HPDE6-E6E7 (cell line): ENCODE measurements at regions not wholly inside any gene's neighbourhood (a gene's known extent, or its start where the extent isn't known, plus 50 kb on each side); places are given as distances from the start of the nearest gene placed in this dataset.

Source experiments
- DNase-seq: peaks from one replicate; pipeline ENCODE4 v3.0.0; 2011; ENCODE audit warnings: missing footprints; ENCODE audit errors: extremely low spot score

DNA sequence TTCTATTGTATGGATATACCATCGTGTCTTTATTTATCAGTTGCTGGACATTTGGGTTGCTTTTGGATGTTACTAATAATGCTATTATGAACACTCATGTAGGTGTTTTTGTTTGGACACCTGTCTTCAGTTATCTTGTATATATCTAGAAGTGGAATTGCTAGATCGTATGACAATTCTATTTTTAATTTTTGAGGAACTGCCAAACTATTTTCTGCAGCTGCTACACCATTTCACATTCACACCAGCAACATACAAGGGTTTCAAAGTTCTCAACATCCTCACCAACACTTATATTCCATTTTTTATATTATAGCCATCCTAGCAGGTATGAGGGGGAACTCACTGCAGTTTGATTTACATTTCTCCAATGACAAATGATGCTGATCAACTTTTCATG lies 324.6 kb downstream of the CAAP1 start:
- DNase-seq = no peak

GRCh38 chr9:26566141-26566540 lies 326.5 kb downstream of the CAAP1 start:
- DNase-seq = no peak

- no peak for DNase-seq
These were observed 327.5 kb downstream of the CAAP1 start for GRCh38 chr9:26565118-26565517.

- DNase-seq = no peak
These were observed 330.3 kb downstream of the CAAP1 start for GRCh38 chr9:26562338-26562737.

DNA sequence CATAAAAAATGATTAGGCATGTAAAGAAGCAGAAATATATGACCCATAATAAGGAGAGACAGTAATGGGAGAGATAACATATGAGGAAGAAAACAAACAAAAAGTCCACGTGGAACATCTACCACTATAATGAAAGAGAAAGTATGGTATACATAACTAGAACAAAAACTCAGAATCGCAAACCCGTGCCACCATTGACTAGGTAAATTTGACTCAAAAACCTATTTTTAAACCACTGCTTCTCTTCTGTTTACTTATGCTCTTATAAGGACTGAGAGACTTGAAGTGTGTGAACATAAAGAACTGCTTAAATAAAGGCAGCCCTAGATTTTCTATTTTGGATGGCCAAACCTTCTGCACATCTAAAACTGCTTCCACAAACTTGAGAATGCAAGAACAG lies 330.7 kb downstream of the CAAP1 start:
- no peak for DNase-seq

DNA sequence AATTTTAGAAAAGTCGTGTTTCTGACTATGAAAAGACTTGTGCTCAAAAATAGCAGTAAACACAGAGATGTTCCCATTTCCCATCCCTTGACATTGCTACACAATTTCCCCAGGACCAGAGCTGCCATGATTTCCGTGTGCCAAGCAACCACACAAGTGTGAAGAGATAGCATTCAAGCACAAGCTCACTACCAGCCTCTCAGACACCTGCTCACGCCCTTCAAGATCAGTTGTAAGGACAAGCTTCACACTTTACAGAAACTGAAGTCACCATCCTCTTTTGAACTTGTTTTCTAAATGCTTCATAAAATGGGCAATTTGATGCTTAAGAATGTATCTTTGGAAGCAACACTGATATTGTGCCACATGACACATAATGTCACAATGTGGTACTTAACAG lies 333.1 kb downstream of the CAAP1 start:
- no peak for DNase-seq

DNA sequence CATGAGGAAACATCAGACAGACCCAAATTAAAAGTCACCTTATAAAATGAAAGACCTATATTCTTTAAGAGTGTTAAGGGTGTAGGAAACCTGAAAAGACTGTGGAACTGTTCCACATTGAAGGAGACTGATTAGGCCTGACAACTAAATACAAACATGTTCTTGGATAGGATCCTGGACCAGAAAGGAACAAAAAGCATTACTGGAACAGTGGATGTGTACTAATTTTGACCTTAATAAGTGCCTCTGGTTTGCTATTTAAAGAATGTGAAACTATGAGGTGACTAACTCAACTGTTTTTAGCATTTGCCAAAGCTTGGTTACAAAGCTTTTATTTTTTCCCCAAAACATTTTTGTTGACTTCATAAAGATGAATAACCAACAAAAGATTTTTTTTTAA lies 340.6 kb downstream of the CAAP1 start:
- DNase-seq = no peak

DNA sequence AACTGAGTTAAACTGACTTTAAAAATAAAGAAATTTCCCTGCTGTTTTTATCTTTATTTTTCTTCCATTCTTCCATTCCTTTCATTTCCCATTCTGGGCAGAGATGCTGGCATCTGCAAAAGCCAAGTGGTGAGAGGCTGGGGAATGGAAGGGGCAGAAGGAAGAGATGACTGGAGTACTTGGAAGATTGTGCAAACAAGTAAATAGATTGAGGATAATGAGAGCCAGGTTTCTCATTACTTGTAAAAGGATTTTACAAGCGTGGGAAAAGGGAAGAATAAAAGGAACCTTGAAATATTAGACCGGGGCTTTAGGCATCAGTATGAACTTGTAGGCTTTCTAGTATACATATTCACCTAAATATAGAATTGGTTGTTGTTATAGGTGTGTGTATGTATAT lies 341.2 kb downstream of the CAAP1 start:
- no peak for DNase-seq

GRCh38 chr9:26548781-26549290 lies 343.8 kb downstream of the CAAP1 start:
- no peak for DNase-seq

DNA sequence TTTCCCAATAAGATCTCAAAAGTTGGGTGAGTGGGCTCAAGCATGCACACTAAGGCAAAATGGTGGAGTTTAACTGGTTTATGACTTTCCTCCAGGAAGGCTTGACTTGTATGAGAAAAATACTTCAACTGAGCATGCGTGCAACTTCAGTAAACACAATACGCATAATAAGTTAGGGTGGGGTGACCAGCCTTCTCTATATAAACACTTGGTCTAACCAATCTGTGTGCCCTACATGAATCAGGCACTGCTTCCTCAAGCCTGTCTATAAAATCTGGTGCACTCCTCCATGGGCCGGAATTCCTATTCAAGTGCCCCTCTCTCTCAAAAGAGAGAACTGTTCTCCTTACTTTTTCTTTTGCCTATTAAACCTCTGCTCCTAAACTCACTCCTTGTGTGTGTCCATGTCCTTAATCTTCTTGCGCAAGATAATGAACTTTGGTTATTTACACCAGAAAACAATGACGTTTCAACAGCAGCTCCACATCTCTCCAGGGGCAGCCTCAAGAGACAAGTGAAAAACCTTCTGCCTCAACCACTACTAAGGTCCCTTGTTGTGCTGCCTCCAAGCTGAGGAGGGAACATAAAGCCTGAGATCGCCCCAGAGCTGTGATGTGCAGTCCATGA lies 352.6 kb downstream of the CAAP1 start:
- no peak for DNase-seq

DNA sequence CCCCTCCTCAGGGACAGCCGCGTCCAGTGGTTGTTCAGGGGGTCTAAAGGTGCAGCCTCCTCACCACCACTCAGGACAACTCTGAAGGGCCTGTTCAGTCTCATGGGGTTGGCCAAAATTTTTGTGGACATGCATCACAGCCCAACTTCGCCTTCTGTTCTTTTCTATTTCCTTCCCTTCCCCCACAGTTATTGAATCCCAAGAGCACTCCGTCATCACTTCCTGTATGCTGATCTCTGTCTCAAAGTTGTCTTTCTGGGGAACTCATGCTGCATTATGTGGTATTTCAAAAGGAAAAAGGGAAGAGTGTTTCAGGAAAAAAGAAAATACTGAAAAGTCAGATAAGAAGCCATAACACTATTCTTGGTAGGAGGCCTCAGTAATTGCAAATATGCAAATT lies 355.4 kb downstream of the CAAP1 start:
- DNase-seq = no peak

- DNase-seq = no peak
These were observed 357.5 kb downstream of the CAAP1 start for GRCh38 chr9:26535151-26535550.

GRCh38 chr9:26530841-26531240 lies 361.8 kb downstream of the CAAP1 start:
- no peak for DNase-seq

DNA sequence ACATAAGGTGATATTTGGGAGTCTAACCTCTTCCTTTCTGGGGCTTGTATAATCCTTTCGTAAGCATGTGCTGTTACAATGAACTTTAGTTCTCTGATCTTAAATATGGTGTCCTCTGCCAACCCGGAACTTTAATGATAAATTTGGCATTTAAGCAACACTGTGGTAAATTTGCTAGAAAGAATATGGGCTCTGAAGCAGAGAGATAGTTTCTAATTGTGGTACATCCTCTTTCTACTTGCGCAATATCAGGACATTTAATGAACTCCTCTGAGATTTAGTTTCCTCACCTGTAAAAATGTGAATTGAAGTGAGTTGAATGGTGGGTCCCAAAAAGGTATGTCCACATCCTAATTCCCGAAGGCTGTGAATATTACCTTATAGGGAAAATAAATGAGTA lies 364.7 kb downstream of the CAAP1 start:
- no peak for DNase-seq

DNA sequence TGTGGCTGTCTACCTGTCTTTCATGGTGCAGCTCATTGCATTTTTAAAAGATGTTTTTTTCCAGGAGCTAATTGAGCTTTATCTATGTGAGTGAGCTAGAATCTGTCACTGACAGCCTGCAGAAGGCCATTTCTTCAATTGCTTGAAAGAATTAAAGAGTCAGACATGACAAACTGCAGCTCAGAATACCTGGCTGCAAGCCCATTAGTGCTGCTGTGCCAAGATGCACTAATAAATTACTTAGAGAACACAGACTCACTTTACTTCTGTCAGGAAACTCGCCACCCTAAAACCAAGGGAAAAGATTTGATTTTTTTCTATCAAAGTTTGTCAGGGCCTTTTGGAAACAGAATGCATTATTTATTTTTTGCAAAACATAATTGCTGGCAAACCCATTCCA lies 368.3 kb downstream of the CAAP1 start:
- no peak for DNase-seq

- no peak for DNase-seq
These were observed 369.0 kb downstream of the CAAP1 start for GRCh38 chr9:26523577-26523976.

- no peak for DNase-seq
These were observed 372.5 kb downstream of the CAAP1 start for GRCh38 chr9:26520141-26520540.

- DNase-seq = no peak
These were observed 375.7 kb downstream of the CAAP1 start for GRCh38 chr9:26516773-26517343.

- no peak for DNase-seq
These were observed 378.9 kb downstream of the CAAP1 start for GRCh38 chr9:26513730-26514129.

DNA sequence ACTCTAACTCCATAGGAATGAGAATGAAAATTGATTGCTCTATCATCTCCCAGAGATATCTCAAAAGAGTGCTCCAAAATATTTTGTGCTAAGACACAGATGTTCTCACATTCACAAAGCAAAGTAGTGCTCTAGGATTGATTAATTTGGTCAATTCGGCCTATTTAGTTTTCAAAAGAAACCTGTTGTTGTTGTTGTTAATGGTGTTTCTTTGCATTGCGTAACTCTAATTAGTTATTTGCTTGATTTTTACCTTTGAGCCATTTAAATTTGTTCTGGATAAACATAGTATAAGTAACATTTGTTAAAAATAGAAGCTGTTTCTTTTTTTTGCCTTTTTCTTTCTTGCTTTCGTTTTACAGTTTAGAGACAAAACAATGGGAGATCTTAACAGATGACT lies 382.5 kb downstream of the CAAP1 start:
- DNase-seq = no peak

DNA sequence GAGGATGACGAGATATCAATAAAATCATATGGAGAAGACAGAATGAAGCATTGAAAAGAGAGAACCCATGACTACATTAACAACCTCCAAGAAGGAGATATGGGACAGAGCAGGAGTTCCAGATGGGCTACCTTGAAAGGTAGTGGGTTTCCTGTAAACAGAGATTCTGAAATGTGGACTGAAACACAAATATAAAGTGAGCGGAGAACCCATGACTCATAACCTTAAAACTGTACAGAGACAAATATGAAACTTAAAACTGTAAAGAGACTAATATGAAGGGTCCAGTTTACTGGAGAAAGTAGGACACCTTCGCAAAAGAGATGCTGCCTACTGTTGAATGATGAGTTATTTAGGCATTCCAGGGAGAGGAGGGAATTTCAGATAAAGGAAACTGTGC lies 383.7 kb downstream of the CAAP1 start:
- no peak for DNase-seq

- DNase-seq = no peak
These were observed 388.5 kb downstream of the CAAP1 start for GRCh38 chr9:26504057-26504456.

- DNase-seq = no peak
These were observed 390.3 kb downstream of the CAAP1 start for GRCh38 chr9:26502311-26502710.

- no peak for DNase-seq
These were observed 392.1 kb downstream of the CAAP1 start for GRCh38 chr9:26500471-26500870.
